ENCODE measurements at regions not wholly inside any gene's neighbourhood (a gene's known extent, or its start where the extent isn't known, plus 50 kb on each side); places are given as distances from the start of the nearest gene placed in this dataset.

DNA sequence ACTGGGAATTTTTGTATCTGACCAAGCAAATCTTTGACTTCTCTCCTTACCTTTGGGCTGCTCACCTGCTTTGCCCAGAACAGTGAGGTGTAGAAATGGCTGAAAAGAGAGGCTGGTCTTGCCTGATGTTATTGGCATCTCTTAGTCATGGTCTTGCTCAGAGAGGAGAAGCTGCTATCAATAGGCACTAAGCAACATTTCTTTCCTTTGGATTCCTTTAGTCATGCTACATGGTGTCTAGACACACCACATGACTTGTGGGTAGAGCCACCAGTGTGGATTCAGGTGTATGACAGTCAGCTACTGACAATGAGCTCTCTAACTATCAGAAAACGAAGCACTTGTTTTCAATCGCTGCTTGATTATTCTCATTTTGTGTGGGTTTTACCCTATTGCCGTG is 341.3 kb upstream of the DCC start:
- no peak for TF ChIP-seq JUND (IDR thresholded peaks at IDR 0.05)
- TF ChIP-seq POLR2A (IDR thresholded peaks at IDR 0.05; ENCODE audit: borderline replicate concordance, extremely low read depth, insufficient read depth, insufficient read length): no peak
- TF ChIP-seq, protein P1, sequence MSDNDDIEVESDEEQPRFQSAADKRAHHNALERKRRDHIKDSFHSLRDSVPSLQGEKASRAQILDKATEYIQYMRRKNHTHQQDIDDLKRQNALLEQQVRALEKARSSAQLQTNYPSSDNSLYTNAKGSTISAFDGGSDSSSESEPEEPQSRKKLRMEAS (IDR thresholded peaks at IDR 0.05): no peak
- TF ChIP-seq, protein P2, sequence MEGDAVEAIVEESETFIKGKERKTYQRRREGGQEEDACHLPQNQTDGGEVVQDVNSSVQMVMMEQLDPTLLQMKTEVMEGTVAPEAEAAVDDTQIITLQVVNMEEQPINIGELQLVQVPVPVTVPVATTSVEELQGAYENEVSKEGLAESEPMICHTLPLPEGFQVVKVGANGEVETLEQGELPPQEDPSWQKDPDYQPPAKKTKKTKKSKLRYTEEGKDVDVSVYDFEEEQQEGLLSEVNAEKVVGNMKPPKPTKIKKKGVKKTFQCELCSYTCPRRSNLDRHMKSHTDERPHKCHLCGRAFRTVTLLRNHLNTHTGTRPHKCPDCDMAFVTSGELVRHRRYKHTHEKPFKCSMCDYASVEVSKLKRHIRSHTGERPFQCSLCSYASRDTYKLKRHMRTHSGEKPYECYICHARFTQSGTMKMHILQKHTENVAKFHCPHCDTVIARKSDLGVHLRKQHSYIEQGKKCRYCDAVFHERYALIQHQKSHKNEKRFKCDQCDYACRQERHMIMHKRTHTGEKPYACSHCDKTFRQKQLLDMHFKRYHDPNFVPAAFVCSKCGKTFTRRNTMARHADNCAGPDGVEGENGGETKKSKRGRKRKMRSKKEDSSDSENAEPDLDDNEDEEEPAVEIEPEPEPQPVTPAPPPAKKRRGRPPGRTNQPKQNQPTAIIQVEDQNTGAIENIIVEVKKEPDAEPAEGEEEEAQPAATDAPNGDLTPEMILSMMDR (IDR thresholded peaks at IDR 0.05 in 2 of 3, conservative IDR thresholded peaks at IDR 0.05 in 1 of 3; ENCODE audit: borderline replicate concordance in 1 of 3, insufficient read depth in 1 of 3, low read depth in 2 of 3, low read length in 2 of 3): no peak
- TF ChIP-seq RAD21 (IDR thresholded peaks at IDR 0.05; ENCODE audit: low read depth): no peak
- no peak for TF ChIP-seq EZH2 (IDR thresholded peaks at IDR 0.05)
- TF ChIP-seq, protein P3, sequence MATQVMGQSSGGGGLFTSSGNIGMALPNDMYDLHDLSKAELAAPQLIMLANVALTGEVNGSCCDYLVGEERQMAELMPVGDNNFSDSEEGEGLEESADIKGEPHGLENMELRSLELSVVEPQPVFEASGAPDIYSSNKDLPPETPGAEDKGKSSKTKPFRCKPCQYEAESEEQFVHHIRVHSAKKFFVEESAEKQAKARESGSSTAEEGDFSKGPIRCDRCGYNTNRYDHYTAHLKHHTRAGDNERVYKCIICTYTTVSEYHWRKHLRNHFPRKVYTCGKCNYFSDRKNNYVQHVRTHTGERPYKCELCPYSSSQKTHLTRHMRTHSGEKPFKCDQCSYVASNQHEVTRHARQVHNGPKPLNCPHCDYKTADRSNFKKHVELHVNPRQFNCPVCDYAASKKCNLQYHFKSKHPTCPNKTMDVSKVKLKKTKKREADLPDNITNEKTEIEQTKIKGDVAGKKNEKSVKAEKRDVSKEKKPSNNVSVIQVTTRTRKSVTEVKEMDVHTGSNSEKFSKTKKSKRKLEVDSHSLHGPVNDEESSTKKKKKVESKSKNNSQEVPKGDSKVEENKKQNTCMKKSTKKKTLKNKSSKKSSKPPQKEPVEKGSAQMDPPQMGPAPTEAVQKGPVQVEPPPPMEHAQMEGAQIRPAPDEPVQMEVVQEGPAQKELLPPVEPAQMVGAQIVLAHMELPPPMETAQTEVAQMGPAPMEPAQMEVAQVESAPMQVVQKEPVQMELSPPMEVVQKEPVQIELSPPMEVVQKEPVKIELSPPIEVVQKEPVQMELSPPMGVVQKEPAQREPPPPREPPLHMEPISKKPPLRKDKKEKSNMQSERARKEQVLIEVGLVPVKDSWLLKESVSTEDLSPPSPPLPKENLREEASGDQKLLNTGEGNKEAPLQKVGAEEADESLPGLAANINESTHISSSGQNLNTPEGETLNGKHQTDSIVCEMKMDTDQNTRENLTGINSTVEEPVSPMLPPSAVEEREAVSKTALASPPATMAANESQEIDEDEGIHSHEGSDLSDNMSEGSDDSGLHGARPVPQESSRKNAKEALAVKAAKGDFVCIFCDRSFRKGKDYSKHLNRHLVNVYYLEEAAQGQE (IDR thresholded peaks at IDR 0.05; ENCODE audit: low read depth): no peak
- TF ChIP-seq ZBTB33 (IDR thresholded peaks at IDR 0.05; ENCODE audit: extremely low read depth, insufficient replicate concordance, low read length): no peak
- no peak for TF ChIP-seq SRF (IDR thresholded peaks at IDR 0.05; ENCODE audit: low read depth)
- no peak for TF ChIP-seq SIN3A (IDR thresholded peaks at IDR 0.05; ENCODE audit: low read depth)
- no peak for TF ChIP-seq ZNF274 (IDR thresholded peaks at IDR 0.05; ENCODE audit: low read depth, low read length)
- TF ChIP-seq SP1 (IDR thresholded peaks at IDR 0.05; ENCODE audit: low read depth): no peak
- no peak for TF ChIP-seq POLR2AphosphoS5 (IDR thresholded peaks at IDR 0.05; ENCODE audit: low read depth, low read length)
- TF ChIP-seq TCF7L2 (IDR thresholded peaks at IDR 0.05; ENCODE audit: borderline replicate concordance, extremely low read depth, insufficient read depth, insufficient read length): no peak

Measured in HCT116 (cell line).